PC-9 (cell line): ENCODE measurements at regions not wholly inside any gene's neighbourhood (a gene's known extent, or its start where the extent isn't known, plus 50 kb on each side); places are given as distances from the start of the nearest gene placed in this dataset.

Source experiments
- EZH2 ChIP-seq: fragments of 200-600 bp; sonication (generic); IDR thresholded peaks from 2 replicates; pipeline ENCODE4 v1.8.0; 2017; ENCODE audit warnings: antibody characterized with exemption, low read depth
- TF ChIP-seq, protein P1 (sequence below): fragments of 200-600 bp; sonication (generic); conservative IDR thresholded peaks from 2 replicates; pipeline ENCODE4 v1.6.1; 2017; ENCODE audit warnings: mixed run types, antibody characterized with exemption, mild to moderate bottlenecking, moderate library complexity

DNA sequence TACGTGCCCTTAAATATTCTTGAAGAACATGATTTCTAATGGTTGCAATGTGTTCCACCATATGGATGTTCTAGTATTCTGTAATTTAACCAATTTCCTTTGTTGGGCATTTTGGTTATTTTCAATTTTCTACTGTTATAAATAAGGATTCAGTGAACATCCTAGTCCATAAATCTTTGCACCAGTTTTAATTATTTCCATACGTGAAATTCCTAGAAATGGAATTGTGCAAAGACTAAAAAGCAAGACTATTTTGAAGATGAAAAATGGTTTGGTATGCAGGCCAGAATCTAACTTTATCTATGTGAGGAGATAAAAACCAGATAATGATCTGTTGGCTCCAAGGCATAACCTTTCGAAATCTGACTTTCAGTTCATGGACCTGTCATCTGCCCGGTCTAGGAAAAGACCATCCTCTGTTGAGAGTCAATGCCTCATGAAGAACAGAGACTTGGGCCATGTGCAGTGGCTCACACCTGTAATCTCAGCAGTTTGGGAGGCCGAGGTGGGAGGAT lies 633.2 kb upstream of the NRP1 start:
- TF ChIP-seq, protein P1, sequence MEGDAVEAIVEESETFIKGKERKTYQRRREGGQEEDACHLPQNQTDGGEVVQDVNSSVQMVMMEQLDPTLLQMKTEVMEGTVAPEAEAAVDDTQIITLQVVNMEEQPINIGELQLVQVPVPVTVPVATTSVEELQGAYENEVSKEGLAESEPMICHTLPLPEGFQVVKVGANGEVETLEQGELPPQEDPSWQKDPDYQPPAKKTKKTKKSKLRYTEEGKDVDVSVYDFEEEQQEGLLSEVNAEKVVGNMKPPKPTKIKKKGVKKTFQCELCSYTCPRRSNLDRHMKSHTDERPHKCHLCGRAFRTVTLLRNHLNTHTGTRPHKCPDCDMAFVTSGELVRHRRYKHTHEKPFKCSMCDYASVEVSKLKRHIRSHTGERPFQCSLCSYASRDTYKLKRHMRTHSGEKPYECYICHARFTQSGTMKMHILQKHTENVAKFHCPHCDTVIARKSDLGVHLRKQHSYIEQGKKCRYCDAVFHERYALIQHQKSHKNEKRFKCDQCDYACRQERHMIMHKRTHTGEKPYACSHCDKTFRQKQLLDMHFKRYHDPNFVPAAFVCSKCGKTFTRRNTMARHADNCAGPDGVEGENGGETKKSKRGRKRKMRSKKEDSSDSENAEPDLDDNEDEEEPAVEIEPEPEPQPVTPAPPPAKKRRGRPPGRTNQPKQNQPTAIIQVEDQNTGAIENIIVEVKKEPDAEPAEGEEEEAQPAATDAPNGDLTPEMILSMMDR, result no peak
- TF ChIP-seq EZH2, result no peak
